H1 (cell line): ENCODE measurements at regions not wholly inside any gene's neighbourhood (a gene's known extent, or its start where the extent isn't known, plus 50 kb on each side); places are given as distances from the start of the nearest gene placed in this dataset.

ENCODE experiments used
- BACH1 ChIP-seq: IDR thresholded peaks from 2 replicates; pipeline ENCODE4 v1.6.1; 2012; ENCODE audit warnings: low read length, improper control_type of control experiment
- CEBPB ChIP-seq: IDR thresholded peaks from 2 replicates; pipeline ENCODE4 v1.6.1; 2012; ENCODE audit warnings: low read depth, low read length
- EZH2 ChIP-seq: fragments of 200-600 bp; sonication (generic); IDR thresholded peaks from 2 replicates; pipeline ENCODE4 v1.7.1; 2012; ENCODE audit warnings: low read depth, mild to moderate bottlenecking, moderate library complexity, low read length, inconsistent platforms; ENCODE audit not compliant: severe bottlenecking
- POLR2A ChIP-seq, 2 experiments: IDR thresholded peaks; 1 replicate in 1 of 2; 2 replicates in 1 of 2; pipeline ENCODE4 v1.6.1; 2011; ENCODE audit warnings: low read depth in 2 of 2, low read length in 2 of 2, mild to moderate bottlenecking in 2 of 2; ENCODE audit errors: control extremely low read depth in 1 of 2
- RAD21 ChIP-seq, 2 experiments: IDR thresholded peaks in 1 of 2; conservative IDR thresholded peaks in 1 of 2; 2 replicates each; pipeline ENCODE4 v1.6.1; 2011; ENCODE audit warnings: low read depth in 2 of 2, low read length in 2 of 2, improper control_type of control experiment in 1 of 2, inconsistent platforms in 1 of 2, mild to moderate bottlenecking in 1 of 2, moderate library complexity in 1 of 2
- RNF2 ChIP-seq: fragments of 200-900, 300-1000 bp; sonication (generic); IDR thresholded peaks from 2 replicates; pipeline ENCODE4 v1.7.1; 2016; ENCODE audit warnings: borderline replicate concordance, low read depth, mild to moderate bottlenecking, antibody characterized with exemption, low read length; ENCODE audit not compliant: poor library complexity, severe bottlenecking; ENCODE audit errors: missing control alignments
- RXRA ChIP-seq: IDR thresholded peaks from 2 replicates; pipeline ENCODE4 v1.6.1; 2011; ENCODE audit warnings: low read depth, mild to moderate bottlenecking, low read length, moderate library complexity; ENCODE audit not compliant: insufficient read depth
- TBP ChIP-seq: IDR thresholded peaks from 2 replicates; pipeline ENCODE4 v1.6.1; 2011; ENCODE audit warnings: low read depth, low read length, improper control_type of control experiment
- TCF12 ChIP-seq: IDR thresholded peaks from 2 replicates; pipeline ENCODE4 v1.6.1; 2011; ENCODE audit warnings: low read depth, mild to moderate bottlenecking, low read length
- YY1 ChIP-seq: IDR thresholded peaks from 2 replicates; pipeline ENCODE4 v1.6.1; 2011; ENCODE audit warnings: low read depth, mild to moderate bottlenecking, low read length
- TF ChIP-seq, protein P1 (sequence below), 3 experiments: IDR thresholded peaks; 1 replicate in 2 of 3; 2 replicates in 1 of 3; pipeline versions ENCODE4 v1.5.1 to v1.6.1; 2011; ENCODE audit warnings: low read length in 3 of 3, mild to moderate bottlenecking in 3 of 3, inconsistent platforms in 2 of 3, low read depth in 1 of 3, moderate library complexity in 1 of 3; ENCODE audit not compliant: insufficient read depth in 1 of 3; ENCODE audit errors: control extremely low read depth in 1 of 3
- TF ChIP-seq, protein P2 (sequence below): IDR thresholded peaks from 2 replicates; pipeline ENCODE4 v1.6.1; 2011; ENCODE audit warnings: low read length, improper control_type of control experiment

DNA sequence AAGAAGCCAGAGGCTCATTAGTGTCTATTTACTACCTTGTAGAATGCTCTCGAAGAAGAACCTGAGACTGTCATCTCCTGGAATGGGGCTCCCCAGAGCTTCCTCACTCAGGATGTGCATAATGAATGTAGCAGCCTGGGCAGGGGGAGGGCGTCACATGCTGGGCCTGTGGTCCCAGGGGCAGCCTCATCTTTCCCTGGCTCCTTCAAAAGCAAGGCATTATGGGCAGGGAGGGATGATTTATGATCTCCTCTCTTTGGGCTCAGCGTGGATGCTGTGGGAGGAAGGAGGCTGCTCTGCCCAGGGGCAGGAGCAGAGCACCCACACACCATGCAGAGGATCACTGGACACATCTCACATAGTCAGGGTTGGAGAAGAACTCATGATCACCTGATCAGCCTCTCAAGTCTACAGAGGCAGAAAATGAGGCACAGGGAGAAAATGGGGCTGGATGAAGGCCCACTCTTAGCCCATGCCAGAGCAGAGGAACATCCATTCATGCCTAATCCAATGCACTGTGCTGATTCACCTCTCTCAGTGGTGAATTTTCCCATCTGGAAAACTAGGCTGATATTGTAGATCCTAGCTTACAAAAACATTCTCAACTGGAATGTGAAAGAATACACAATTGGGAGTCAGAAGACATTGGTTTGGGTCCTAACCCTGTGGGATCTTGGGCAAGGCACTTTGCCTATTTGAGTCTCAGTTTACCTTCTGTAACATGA lies 173.7 kb downstream of the CARTPT start:
- TF ChIP-seq, protein P1, sequence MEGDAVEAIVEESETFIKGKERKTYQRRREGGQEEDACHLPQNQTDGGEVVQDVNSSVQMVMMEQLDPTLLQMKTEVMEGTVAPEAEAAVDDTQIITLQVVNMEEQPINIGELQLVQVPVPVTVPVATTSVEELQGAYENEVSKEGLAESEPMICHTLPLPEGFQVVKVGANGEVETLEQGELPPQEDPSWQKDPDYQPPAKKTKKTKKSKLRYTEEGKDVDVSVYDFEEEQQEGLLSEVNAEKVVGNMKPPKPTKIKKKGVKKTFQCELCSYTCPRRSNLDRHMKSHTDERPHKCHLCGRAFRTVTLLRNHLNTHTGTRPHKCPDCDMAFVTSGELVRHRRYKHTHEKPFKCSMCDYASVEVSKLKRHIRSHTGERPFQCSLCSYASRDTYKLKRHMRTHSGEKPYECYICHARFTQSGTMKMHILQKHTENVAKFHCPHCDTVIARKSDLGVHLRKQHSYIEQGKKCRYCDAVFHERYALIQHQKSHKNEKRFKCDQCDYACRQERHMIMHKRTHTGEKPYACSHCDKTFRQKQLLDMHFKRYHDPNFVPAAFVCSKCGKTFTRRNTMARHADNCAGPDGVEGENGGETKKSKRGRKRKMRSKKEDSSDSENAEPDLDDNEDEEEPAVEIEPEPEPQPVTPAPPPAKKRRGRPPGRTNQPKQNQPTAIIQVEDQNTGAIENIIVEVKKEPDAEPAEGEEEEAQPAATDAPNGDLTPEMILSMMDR (IDR thresholded peaks at IDR 0.05; ENCODE audit: control extremely low read depth in 1 of 3, insufficient read depth in 1 of 3, low read depth in 1 of 3, low read length in 3 of 3), result no peak
- TF ChIP-seq BACH1, result no peak
- no peak for TF ChIP-seq RNF2
- no peak for TF ChIP-seq CEBPB
- no peak for TF ChIP-seq RXRA
- no peak for TF ChIP-seq YY1
- no peak for TF ChIP-seq EZH2
- TF ChIP-seq TCF12, result no peak
- TF ChIP-seq RAD21 (IDR thresholded peaks at IDR 0.05 in 1 of 2, conservative IDR thresholded peaks at IDR 0.05 in 1 of 2; ENCODE audit: low read depth in 2 of 2, low read length in 2 of 2), result no peak
- TF ChIP-seq TBP, result no peak
- no peak for TF ChIP-seq POLR2A (IDR thresholded peaks at IDR 0.05; ENCODE audit: control extremely low read depth in 1 of 2, low read depth in 2 of 2, low read length in 2 of 2)
- TF ChIP-seq, protein P2, sequence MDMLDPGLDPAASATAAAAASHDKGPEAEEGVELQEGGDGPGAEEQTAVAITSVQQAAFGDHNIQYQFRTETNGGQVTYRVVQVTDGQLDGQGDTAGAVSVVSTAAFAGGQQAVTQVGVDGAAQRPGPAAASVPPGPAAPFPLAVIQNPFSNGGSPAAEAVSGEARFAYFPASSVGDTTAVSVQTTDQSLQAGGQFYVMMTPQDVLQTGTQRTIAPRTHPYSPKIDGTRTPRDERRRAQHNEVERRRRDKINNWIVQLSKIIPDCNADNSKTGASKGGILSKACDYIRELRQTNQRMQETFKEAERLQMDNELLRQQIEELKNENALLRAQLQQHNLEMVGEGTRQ, result no peak
